HEK293T (cell line): ENCODE measurements at regions not wholly inside any gene's neighbourhood (a gene's known extent, or its start where the extent isn't known, plus 50 kb on each side); places are given as distances from the start of the nearest gene placed in this dataset.

Experiments used
- CTCF ChIA-PET: fragments of 350-600 bp; formaldehyde crosslinking; extraction: SDS; loops from one replicate; lab custom pipeline; 2021; ENCODE audit warnings: antibody characterized with exemption, inconsistent platforms; lab: Yijun Ruan, JAX
- POLR2A ChIA-PET: fragments of 350-600 bp; formaldehyde crosslinking; extraction: SDS; loops from one replicate; lab custom pipeline; 2020; ENCODE audit warnings: antibody characterized with exemption, inconsistent platforms; lab: Yijun Ruan, JAX
- DNase-seq: peaks from one replicate; pipeline ENCODE4 v3.0.0; 2012; ENCODE audit warnings: mixed read lengths; ENCODE audit errors: extremely low spot score
- ARNT ChIP-seq: fragments of 450-650 bp; IDR thresholded peaks from 2 replicates; pipeline ENCODE4 v1.6.1; 2017; ENCODE audit warnings: mild to moderate bottlenecking
- BHLHE40 ChIP-seq: fragments of 450-650 bp; IDR thresholded peaks from 2 replicates; pipeline ENCODE4 v1.6.1; 2016; ENCODE audit warnings: mild to moderate bottlenecking, moderate library complexity, borderline replicate concordance
- CTBP1 ChIP-seq: fragments of 450-650 bp; IDR thresholded peaks from 2 replicates; pipeline ENCODE4 v1.6.1; 2016; ENCODE audit warnings: borderline replicate concordance
- ELF4 ChIP-seq: fragments of 450-650 bp; IDR thresholded peaks from 2 replicates; pipeline ENCODE4 v1.6.1; 2017; ENCODE audit warnings: antibody characterized with exemption
- FOXA1 ChIP-seq: fragments of 450-650 bp; IDR thresholded peaks from 2 replicates; pipeline ENCODE4 v1.6.1; 2016; ENCODE audit warnings: mild to moderate bottlenecking
- FOXK2 ChIP-seq: fragments of 450-650 bp; IDR thresholded peaks from 2 replicates; pipeline ENCODE4 v1.6.1; 2016; ENCODE audit warnings: mild to moderate bottlenecking
- FOXM1 ChIP-seq: fragments of 450-650 bp; IDR thresholded peaks from 2 replicates; pipeline ENCODE4 v1.6.1; 2017; ENCODE audit warnings: mild to moderate bottlenecking, borderline replicate concordance
- HDGF ChIP-seq: fragments of 450-650 bp; IDR thresholded peaks from 2 replicates; pipeline ENCODE4 v1.6.1; 2017; ENCODE audit warnings: antibody characterized with exemption, borderline replicate concordance
- L3MBTL2 ChIP-seq: fragments of 450-650 bp; conservative IDR thresholded peaks from 2 replicates; pipeline ENCODE4 v1.6.1; 2016; ENCODE audit warnings: mild to moderate bottlenecking
- LEF1 ChIP-seq: fragments of 450-650 bp; IDR thresholded peaks from 2 replicates; pipeline ENCODE4 v1.6.1; 2017; ENCODE audit warnings: mild to moderate bottlenecking, borderline replicate concordance
- NFRKB ChIP-seq: fragments of 450-650 bp; IDR thresholded peaks from 2 replicates; pipeline ENCODE4 v1.6.1; 2016; ENCODE audit warnings: mild to moderate bottlenecking, moderate library complexity
- SP1 ChIP-seq: fragments of 450-650 bp; IDR thresholded peaks from 2 replicates; pipeline ENCODE4 v1.6.1; 2017
- SUZ12 ChIP-seq: fragments of 450-650 bp; IDR thresholded peaks from 2 replicates; pipeline ENCODE4 v1.6.1; 2016; ENCODE audit warnings: mild to moderate bottlenecking
- TARDBP ChIP-seq: fragments of 450-650 bp; IDR thresholded peaks from 2 replicates; pipeline ENCODE4 v1.6.1; 2016
- ZNF384 ChIP-seq: fragments of 450-650 bp; IDR thresholded peaks from 2 replicates; pipeline ENCODE4 v1.6.1; 2016
- TF ChIP-seq, protein P1 (sequence below): fragments of 450-650 bp; IDR thresholded peaks from 2 replicates; pipeline ENCODE4 v1.6.1; 2016

DNA sequence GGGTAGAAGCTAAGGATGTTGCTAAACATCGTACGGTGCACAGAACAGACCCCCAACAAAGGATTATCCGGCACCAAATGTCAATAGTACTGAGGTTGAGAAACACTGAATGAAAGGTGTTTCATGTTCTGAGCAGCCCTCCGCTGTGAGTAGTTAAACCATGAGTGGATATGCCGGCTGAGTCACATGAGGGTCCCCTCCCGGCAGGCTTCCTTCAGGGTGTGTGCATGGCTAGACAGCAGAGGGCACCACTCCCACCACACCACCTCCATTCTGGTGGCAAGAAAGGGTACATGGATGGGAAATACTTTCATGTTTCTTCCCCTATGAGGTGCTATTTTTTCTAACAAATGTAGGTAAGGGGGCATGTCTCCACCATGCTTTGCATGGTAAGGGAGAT lies 128.3 kb upstream of the SEMA6D start:
- ChIA-PET CTCF (no interaction called here), POLR2A (no interaction called here)
- peak; percentile 18 for DNase-seq

DNA sequence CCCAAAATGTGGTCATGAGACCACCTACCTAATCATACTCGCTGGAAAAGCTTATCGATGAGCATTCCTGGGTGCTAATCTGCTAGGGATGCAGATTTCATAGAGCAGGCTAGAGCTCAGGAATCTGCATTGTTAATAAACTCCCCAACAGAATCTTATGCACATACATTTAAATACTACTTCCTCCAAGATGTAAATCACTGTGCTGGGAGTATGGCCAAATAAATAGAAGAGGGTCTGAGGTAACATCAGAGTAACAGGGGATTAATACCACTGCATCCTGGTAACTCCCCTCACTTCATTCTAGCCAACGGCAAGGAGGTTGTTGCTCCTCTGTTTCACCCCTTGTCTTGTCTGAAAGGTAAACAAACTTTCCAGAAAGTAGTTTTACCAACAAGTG lies 118.3 kb upstream of the SEMA6D start:
- ChIA-PET CTCF (no interaction called here), POLR2A (no interaction called here)
- TF ChIP-seq TARDBP, result no peak
- TF ChIP-seq LEF1, result no peak
- no peak for TF ChIP-seq NFRKB
- TF ChIP-seq HDGF, result no peak
- TF ChIP-seq FOXM1, result no peak
- TF ChIP-seq BHLHE40, result no peak
- no peak for TF ChIP-seq FOXA1
- TF ChIP-seq ELF4, result no peak
- TF ChIP-seq, protein P1, sequence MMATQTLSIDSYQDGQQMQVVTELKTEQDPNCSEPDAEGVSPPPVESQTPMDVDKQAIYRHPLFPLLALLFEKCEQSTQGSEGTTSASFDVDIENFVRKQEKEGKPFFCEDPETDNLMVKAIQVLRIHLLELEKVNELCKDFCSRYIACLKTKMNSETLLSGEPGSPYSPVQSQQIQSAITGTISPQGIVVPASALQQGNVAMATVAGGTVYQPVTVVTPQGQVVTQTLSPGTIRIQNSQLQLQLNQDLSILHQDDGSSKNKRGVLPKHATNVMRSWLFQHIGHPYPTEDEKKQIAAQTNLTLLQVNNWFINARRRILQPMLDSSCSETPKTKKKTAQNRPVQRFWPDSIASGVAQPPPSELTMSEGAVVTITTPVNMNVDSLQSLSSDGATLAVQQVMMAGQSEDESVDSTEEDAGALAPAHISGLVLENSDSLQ, result no peak
- TF ChIP-seq L3MBTL2, result no peak
- no peak for TF ChIP-seq SUZ12
- TF ChIP-seq SP1, result no peak
- TF ChIP-seq ZNF384, result no peak
- TF ChIP-seq ARNT, result no peak
- TF ChIP-seq FOXK2, result no peak
- DNase-seq, result no peak

More for the DNA sequence above, 128.3 kb upstream of the SEMA6D start:
- no peak for TF ChIP-seq SP1
- no peak for TF ChIP-seq L3MBTL2

DNA sequence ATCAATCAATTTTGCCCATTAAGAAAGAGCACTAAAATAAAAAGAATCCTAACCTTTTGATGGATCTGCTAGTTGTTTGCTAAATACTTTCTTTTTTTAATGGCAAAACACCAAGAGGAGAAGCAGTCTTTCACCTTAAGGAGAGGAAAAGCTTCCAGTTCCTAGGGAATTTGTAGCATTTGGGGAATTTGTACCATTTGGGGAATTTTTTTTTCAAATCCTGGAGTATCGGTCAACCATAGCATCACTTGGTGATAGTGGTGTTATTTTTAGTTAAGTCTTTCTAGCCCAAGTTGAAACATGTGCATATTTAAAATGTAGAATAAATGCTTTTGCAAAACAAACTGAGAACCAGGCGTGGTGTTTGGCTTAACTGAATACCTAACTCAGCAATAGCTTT lies 117.5 kb upstream of the SEMA6D start:
- POLR2A ChIA-PET, result no interaction called here
- DNase-seq, result no peak
- CTCF ChIA-PET, result no interaction called here
- TF ChIP-seq SUZ12 (no peak), HDGF (no peak), ZNF384 (no peak), BHLHE40 (no peak), L3MBTL2 (no peak), FOXA1 (no peak), SP1 (no peak)
- TF ChIP-seq, protein P1, result no peak

DNA sequence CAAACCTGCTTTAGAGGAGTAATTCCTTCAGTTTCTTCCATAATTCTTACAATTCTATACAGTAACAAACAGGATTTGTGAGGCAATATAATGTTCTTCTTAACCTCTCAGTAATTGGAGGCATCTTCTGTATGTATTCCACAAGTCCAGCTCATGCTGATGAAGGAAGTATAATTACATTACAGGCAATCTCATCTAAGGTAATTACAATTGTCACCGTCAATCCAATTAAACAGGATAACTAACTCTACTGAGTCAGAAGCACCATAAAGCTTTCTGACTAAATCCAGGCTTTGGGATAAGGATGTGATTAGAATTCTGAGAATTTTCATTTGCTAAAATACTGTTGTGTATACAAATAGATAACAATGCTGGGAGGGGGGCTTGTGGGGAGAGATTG lies 115.2 kb upstream of the SEMA6D start:
- no peak for TF ChIP-seq BHLHE40
- TF ChIP-seq ZNF384, result no peak
- TF ChIP-seq ARNT, result no peak
- no peak for TF ChIP-seq CTBP1
- TF ChIP-seq FOXA1, result no peak
- no peak for TF ChIP-seq TARDBP
- no peak for TF ChIP-seq SP1
- TF ChIP-seq, protein P1, result no peak
- TF ChIP-seq FOXK2, result no peak
- ChIA-PET POLR2A (no interaction called here), CTCF (no interaction called here)
- no peak for DNase-seq

DNA sequence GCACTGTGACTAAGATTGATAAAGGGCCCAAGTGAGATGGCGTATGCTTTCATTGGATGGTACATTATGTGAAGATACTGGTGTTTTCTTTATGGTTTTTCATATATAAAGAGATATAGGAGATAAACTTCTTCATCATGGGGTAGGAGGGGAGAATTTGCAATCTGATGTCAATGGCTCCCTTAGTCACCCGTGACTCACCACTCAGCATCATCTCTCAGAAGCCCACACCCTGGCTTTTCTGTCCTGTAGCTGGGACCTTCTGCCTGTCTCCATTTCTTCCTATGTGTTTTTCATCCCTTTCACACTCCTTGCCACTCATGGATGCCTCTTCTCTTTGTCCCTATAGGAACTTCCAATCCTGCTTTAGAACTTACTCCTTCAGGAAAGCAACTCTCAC lies 114.3 kb upstream of the SEMA6D start:
- ChIA-PET POLR2A (no interaction called here), CTCF (no interaction called here)
- TF ChIP-seq FOXA1 (no peak), ARNT (no peak), CTBP1 (no peak)
- TF ChIP-seq, protein P1, result no peak
- no peak for DNase-seq

DNA sequence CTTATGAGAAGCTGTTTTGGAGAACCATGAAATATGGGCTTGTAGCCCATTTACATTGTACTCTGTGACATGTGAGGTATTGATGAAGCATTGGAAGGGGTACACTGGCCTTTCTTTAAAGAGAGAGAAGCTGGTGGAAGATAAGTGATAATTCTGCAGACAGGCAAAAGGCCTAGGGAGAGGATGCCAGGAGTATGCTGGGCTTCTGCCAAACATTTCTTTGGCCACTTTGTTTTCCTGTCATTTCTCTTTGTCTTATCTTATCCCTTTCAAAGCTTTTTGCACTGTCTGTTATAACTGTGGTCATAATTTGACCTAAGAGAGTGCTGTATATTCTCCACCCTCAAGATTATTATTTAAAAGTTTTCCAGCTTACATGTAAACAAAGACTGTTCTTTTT lies 109.6 kb upstream of the SEMA6D start:
- DNase-seq, result no peak
- ChIA-PET POLR2A (no interaction called here), CTCF (no interaction called here)
- TF ChIP-seq BHLHE40, result no peak
- no peak for TF ChIP-seq NFRKB
- TF ChIP-seq, protein P1, result no peak
- TF ChIP-seq FOXA1, result no peak
- no peak for TF ChIP-seq FOXM1
- TF ChIP-seq CTBP1, result no peak
- TF ChIP-seq SUZ12, result no peak
- TF ChIP-seq ZNF384, result no peak
- no peak for TF ChIP-seq SP1
- TF ChIP-seq ARNT, result no peak
- no peak for TF ChIP-seq TARDBP
- no peak for TF ChIP-seq L3MBTL2
- no peak for TF ChIP-seq HDGF
- no peak for TF ChIP-seq LEF1
- TF ChIP-seq FOXK2, result no peak
